DOHH2 (cell line): ENCODE measurements at regions not wholly inside any gene's neighbourhood (a gene's known extent, or its start where the extent isn't known, plus 50 kb on each side); places are given as distances from the start of the nearest gene placed in this dataset.

Experiments used
- H3F3A ChIP-seq: fragments of 200-600 bp; sonication (generic), shearing (Covaris generic); 2 replicates; pipeline ENCODE4 v1.6.0; 2016; ENCODE audit warnings: antibody characterized with exemption, mild to moderate bottlenecking; ENCODE audit not compliant: control insufficient read depth, insufficient read depth
- H3K27ac ChIP-seq: fragments of 200-600 bp; sonication (generic); 2 replicates; pipeline ENCODE4 v1.5.1; 2014; ENCODE audit warnings: low read depth, mild to moderate bottlenecking, low read length, moderate library complexity
- H3K27me3 ChIP-seq: fragments of 200-600 bp; sonication (generic); 2 replicates; pipeline ENCODE4 v1.6.1; 2014; ENCODE audit warnings: mild to moderate bottlenecking, low read length, mixed read lengths; ENCODE audit not compliant: control insufficient read depth
- H3K36me3 ChIP-seq: fragments of 200-600 bp; sonication (generic); 2 replicates; pipeline ENCODE4 v1.6.1; 2014; ENCODE audit warnings: mild to moderate bottlenecking, low read length, moderate library complexity, mixed read lengths; ENCODE audit not compliant: control insufficient read depth
- H3K4me1 ChIP-seq: fragments of 200-600 bp; sonication (generic); 2 replicates; pipeline ENCODE4 v1.6.1; 2014; ENCODE audit warnings: mild to moderate bottlenecking, low read length, mixed read lengths; ENCODE audit not compliant: control insufficient read depth
- H3K4me2 ChIP-seq: fragments of 200-600 bp; sonication (generic); 2 replicates; pipeline ENCODE4 v1.6.0; 2014; ENCODE audit warnings: mild to moderate bottlenecking, low read length, moderate library complexity
- H3K4me3 ChIP-seq: fragments of 200-600 bp; sonication (generic); 2 replicates; pipeline ENCODE4 v1.5.1; 2014; ENCODE audit warnings: mild to moderate bottlenecking, low read length, mixed read lengths
- H3K79me2 ChIP-seq: fragments of 200-600 bp; sonication (generic); 2 replicates; pipeline ENCODE4 v1.6.1; 2014; ENCODE audit warnings: mild to moderate bottlenecking, low read length, mixed read lengths; ENCODE audit not compliant: control insufficient read depth
- H3K9me2 ChIP-seq: fragments of 200-600 bp; sonication (generic); replicated peaks from 2 replicates; pipeline ENCODE4 v1.6.1; 2014; ENCODE audit warnings: mild to moderate bottlenecking, low read length, mixed read lengths; ENCODE audit not compliant: control insufficient read depth
- H3K9me3 ChIP-seq: fragments of 200-600 bp; sonication (generic); 2 replicates; pipeline ENCODE4 v1.6.1; 2014; ENCODE audit warnings: antibody characterized with exemption, low read length, mixed read lengths; ENCODE audit not compliant: control insufficient read depth, insufficient read depth
- H4K20me1 ChIP-seq: fragments of 200-600 bp; sonication (generic); 2 replicates; pipeline ENCODE4 v1.6.0; 2014; ENCODE audit warnings: low read depth, mild to moderate bottlenecking, antibody characterized with exemption, low read length, moderate library complexity; ENCODE audit not compliant: control insufficient read depth, insufficient read depth
- CTCF ChIP-seq: fragments of 200-600 bp; sonication (generic); IDR thresholded peaks from one replicate; pipeline ENCODE4 v1.5.1; 2014; ENCODE audit warnings: antibody characterized with exemption, mild to moderate bottlenecking, low read depth, low read length; ENCODE audit not compliant: poor library complexity, severe bottlenecking
- EZH2phosphoT487 ChIP-seq: fragments of 200-600 bp; sonication (generic); IDR thresholded peaks from 2 replicates; pipeline ENCODE4 v1.6.1; 2017; ENCODE audit warnings: borderline replicate concordance, mild to moderate bottlenecking, antibody characterized with exemption, low read length, moderate library complexity, mixed read lengths

GRCh38 chr6:113103634-113104361, 753.3 kb upstream of the MARCKS start:
- Histone ChIP-seq H3K4me1 (no peaks in the 10 kb centered on the region), H4K20me1 (no peaks in the 10 kb centered on the region), H3K27ac (no peak overlapping the region), H3K4me3 (no peak overlapping the region), H3K9me2 (no peaks in the 10 kb centered on the region), H3K4me2 (no peak overlapping the region), H3K79me2 (no peaks in the 10 kb centered on the region), H3K36me3 (no peaks in the 10 kb centered on the region), H3F3A (no peaks in the 10 kb centered on the region), H3K9me3 (no peaks in the 10 kb centered on the region), H3K27me3 (no peaks in the 10 kb centered on the region)
- TF ChIP-seq CTCF: no peak
- TF ChIP-seq EZH2phosphoT487: no peak

DNA sequence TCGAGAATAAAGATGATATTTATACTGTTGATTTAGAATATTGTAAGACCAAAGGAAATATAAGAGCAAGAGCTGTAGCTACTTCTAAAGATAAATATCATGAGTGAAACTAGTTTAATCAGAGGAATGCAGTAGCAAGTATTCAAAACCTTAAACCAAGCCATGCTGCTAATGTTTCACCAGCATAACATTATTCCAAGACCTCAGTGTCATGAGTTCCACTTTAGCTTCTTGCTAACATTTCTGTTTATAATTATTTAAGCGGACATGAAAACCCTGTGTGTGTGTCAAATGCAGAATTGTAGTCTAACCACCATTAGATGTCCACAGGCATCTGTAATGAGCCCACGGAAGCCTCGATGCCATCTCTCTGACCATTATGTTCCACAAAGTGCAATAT, 752.6 kb upstream of the MARCKS start:
- H3K9me2 ChIP-seq: no peaks in the 10 kb centered on the region
- TF ChIP-seq EZH2phosphoT487: no peak
- TF ChIP-seq CTCF: no peak
- H3K36me3 ChIP-seq: no peaks in the 10 kb centered on the region
- no peaks in the 10 kb centered on the region for H3K27me3 ChIP-seq
- H3F3A ChIP-seq: no peaks in the 10 kb centered on the region
- no peaks in the 10 kb centered on the region for H3K79me2 ChIP-seq
- no peaks in the 10 kb centered on the region for H4K20me1 ChIP-seq
- H3K4me1 ChIP-seq: no peaks in the 10 kb centered on the region
- no peaks in the 10 kb centered on the region for H3K9me3 ChIP-seq
- H3K4me2 ChIP-seq: no peak overlapping the region
- no peak overlapping the region for H3K27ac ChIP-seq
- no peak overlapping the region for H3K4me3 ChIP-seq

GRCh38 chr6:113104951-113105350, 752.2 kb upstream of the MARCKS start:
- Histone ChIP-seq H3F3A (no peaks in the 10 kb centered on the region), H3K79me2 (no peaks in the 10 kb centered on the region), H3K4me2 (no peak overlapping the region), H3K4me1 (no peaks in the 10 kb centered on the region), H3K4me3 (no peak overlapping the region), H3K27me3 (no peaks in the 10 kb centered on the region), H3K36me3 (no peaks in the 10 kb centered on the region), H3K9me2 (no peaks in the 10 kb centered on the region), H4K20me1 (no peaks in the 10 kb centered on the region), H3K9me3 (no peaks in the 10 kb centered on the region), H3K27ac (no peak overlapping the region)
- TF ChIP-seq CTCF (no peak), EZH2phosphoT487 (no peak)
